NCI-H345 treated with DMSO at 0.1 percent for 48 hours (cell line): ENCODE measurements at regions not wholly inside any gene's neighbourhood (a gene's known extent, or its start where the extent isn't known, plus 50 kb on each side); places are given as distances from the start of the nearest gene placed in this dataset.
"Not testable (repeated sequence)": the region's sequence is repeated elsewhere in the genome, so short reads cannot be mapped to it uniquely, and the experiment has no call there.

ENCODE experiments used
- DNase-seq: peaks from one replicate; lab custom pipeline; 2025; ENCODE audit not compliant: unreplicated experiment; lab: John Stamatoyannopoulos, UW

DNA sequence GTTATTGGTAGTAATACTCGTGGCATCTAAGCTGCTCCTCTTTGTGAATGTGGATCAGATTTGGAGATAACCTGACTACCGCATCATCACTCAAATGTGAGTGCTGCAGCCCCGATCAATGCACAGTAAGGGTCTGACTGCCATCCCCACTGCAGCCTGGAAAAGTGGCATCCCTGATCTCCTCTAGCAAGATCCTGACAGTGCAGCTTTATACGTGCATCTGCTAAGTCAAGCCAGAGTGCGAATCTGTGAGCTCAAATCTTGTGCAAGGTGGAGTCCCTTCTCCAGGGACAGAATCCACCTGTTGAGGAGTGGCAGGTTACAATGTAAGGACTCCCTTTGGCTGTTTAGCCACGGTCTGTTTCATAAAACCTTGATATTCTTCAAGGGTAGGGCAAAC lies 215.0 kb upstream of the EXOC2 start:
- no peak for DNase-seq

DNA sequence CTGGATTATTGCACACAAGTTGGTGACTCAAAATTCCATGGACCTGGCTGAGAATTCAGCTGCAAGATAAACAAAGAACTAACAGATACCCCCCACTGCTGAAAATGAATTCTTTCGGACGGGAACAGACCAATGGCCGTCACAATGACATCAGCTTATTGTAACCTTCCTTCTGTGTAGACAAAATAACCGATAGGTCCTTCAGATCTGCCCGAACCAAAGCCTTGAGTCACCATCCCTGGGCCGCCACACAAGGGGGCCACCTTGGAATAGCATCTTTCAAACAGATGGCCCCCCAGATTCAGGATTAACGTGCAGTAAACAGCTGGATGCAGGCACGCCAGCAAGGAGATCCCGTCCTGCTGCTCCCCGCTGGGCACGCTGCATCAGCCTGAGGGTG lies 214.0 kb upstream of the EXOC2 start:
- no peak for DNase-seq

- no peak for DNase-seq
These were observed 212.6 kb upstream of the EXOC2 start for GRCh38 chr6:905556-905955.

- no peak for DNase-seq
These were observed 212.1 kb upstream of the EXOC2 start for GRCh38 chr6:904994-905393.

GRCh38 chr6:903761-904160 lies 210.8 kb upstream of the EXOC2 start:
- DNase-seq, result no peak

GRCh38 chr6:901696-902460 lies 208.9 kb upstream of the EXOC2 start:
- no peak for DNase-seq

- DNase-seq, result no peak
These were observed 208.0 kb upstream of the EXOC2 start for GRCh38 chr6:900716-901605.

DNA sequence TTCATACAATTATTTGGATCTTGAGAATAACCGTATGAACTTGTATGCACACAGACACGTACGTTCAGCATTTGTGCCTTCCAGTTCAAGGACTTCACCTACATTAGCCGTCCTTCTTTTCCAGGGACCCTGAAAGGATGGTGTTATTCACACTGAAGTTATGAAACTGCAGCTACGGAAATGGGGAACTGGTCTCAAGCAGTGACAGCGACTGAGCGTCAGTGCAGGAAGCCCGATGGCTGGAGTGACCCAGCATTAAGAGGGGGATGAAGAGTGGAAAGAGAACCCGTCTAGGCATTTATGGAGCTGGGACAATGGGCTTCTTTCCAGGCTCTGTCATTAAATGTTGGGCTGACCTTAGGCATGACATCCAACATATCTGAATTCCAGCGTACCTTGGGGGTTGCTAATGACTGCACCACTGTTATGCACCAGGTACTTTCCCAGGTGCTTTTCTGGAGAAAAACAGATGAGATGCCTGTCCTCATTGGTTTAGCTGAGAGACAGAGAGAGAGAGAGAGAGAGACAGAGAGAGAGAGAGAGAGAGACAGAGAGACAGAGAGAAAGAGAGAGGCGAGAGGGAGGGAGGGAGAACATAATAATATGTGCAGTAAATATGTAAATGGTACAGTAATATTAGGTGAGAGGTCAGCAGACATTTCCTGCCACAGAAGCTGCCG lies 204.7 kb upstream of the EXOC2 start:
- DNase-seq, result no peak

DNA sequence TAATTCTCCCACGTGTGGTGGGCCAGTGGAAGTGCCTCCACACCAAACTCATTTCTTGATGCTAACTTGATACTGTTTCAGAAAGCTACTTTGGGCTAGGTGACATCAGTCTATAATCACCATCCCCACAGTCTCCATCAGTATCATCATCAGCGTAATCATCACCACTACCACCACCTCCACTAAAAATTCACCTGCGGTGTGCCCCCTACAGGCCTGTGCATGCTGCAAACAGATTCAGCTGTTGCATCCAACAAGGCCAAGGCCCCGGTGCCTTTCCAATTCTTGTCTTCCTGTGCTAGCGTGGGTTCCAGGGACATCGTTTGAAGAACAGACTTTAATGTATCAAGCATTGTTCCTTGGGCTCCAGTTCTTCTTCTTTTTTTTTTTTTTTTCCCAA lies 201.3 kb upstream of the EXOC2 start:
- no peak for DNase-seq

GRCh38 chr6:890995-891394 lies 198.1 kb upstream of the EXOC2 start:
- no peak for DNase-seq

- no peak for DNase-seq
These were observed 197.3 kb upstream of the EXOC2 start for GRCh38 chr6:890201-890600.

DNA sequence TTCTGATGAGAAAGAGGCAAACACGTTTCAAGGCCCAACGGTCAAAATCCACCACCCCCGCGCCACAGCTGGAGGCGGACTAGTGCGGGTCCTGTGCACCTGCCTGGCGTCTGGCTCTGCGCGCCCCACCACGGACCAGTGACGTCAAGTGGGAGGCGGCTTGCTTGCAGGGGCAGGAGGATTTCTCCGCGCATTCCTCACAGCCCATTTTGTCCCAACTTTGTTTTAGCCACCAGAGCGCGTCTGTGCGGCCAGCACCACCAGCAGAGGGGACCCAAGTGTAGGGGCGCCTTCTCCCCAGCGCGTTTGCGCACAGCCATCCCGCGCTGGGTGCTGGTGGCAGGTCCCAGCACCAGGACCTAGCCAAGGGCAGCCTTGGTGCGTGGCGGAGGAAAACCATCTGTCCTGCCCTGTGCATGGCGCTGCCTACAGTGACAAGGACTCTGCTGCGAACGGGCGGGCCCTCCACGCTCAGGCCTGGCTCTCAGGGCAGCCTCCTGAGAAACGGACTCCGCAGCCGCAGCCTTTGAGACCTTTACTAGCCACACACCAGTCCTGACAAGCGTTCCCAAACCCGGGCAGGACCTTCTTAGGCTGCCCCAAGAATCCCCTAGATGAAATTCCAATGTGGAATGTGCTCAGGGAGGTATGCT lies 194.8 kb upstream of the EXOC2 start:
- no peak for DNase-seq

DNA sequence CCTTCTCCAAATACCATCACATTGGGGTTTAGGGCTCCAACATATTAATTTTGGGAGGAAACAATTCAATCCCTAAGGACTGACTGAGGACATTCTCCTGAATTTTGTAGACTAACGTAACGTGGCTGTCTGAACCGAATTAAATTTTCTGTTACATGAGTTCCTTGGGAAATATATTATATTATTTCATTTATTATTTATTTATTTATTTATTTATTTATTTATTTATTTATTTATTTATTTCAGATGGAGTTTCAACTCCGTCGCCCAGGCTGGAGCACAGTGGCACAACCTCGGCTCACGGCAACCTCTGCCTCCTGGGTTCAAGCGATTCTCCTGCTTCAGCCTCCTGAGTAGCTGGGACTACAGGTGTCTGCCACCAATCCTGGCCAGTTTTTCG lies 193.2 kb upstream of the EXOC2 start:
- not testable (repeated sequence) for DNase-seq

DNA sequence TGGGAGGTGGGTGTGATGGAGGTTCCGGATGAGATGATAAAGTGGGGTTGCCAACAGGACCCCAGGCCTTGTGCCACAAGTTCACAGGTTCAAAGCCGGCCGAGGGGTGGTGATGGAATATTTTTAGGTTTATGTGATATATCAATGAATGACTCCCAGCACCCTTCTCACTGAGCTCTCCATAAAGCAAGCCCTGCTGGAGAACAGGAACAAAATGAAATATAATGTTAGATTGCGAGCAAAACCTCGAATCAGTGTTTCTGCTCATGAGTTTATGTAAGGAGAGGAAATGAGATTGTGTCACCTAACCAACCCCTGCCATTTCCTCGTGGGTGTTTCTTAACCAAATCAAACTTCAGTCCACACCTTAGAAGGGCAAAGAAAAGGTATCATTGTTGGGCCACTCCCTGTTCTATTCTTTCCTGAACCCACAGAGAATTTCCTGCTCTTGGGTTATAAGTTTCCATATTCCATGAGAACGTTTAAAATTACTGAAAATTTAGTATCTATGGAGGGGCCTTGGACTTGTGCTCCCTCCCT lies 192.2 kb upstream of the EXOC2 start:
- DNase-seq, result no peak

- DNase-seq, result no peak
These were observed 191.6 kb upstream of the EXOC2 start for GRCh38 chr6:884570-884969.

- no peak for DNase-seq
These were observed 189.2 kb upstream of the EXOC2 start for GRCh38 chr6:882084-882598.

DNA sequence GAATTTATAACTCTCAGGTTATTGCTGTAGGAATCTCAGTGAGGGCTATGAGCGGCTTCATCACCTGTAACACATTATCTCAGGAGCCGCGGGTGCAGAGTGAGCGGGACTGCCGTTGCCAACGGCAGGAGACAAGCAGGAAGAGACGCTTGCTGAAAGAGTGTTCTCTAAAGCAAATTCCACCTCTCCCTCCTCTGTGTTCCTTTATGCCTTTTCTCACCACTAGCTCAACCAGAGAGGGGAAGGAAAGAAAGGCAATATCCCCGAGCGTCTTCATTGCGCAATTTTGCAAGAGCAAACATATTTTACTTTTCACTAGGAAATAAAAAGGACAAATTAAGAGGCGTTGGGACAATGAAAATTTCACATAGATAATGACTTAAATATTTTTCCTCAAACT lies 185.2 kb upstream of the EXOC2 start:
- no peak for DNase-seq

DNA sequence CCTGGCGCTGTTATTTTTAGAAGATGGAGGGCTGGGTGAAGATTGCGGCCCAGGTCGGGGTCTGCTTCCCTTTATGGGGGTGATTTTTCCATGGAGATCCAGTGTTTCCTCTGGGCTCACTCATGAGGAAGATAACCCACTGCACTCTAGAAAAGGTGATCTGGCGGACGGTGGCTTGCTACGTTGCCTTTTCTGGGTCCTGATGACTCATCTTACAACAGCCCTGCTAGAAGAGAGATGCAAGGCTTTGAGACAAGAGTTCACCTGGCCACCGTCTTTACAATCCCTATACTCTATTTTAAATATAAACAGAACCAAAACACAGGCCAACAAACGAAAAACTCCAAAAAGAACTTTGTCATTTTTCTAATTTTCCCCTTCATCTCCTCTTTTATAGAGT lies 182.1 kb upstream of the EXOC2 start:
- no peak for DNase-seq

GRCh38 chr6:872570-873125 lies 179.7 kb upstream of the EXOC2 start:
- DNase-seq, result no peak

GRCh38 chr6:871503-871902 lies 178.6 kb upstream of the EXOC2 start:
- no peak for DNase-seq
